GM19395 (cell line): ENCODE measurements at regions not wholly inside any gene's neighbourhood (a gene's known extent, or its start where the extent isn't known, plus 50 kb on each side); places are given as distances from the start of the nearest gene placed in this dataset.
"Not testable (repeated sequence)": the region's sequence is repeated elsewhere in the genome, so short reads cannot be mapped to it uniquely, and the experiment has no call there.

Experiments
- ATAC-seq: cut with Tn5 transposase; IDR thresholded peaks from one replicate; pipeline ENCODE4 v1.9.1; 2021; ENCODE audit warnings: mild to moderate bottlenecking, moderate library complexity; ENCODE audit not compliant: unreplicated experiment

DNA sequence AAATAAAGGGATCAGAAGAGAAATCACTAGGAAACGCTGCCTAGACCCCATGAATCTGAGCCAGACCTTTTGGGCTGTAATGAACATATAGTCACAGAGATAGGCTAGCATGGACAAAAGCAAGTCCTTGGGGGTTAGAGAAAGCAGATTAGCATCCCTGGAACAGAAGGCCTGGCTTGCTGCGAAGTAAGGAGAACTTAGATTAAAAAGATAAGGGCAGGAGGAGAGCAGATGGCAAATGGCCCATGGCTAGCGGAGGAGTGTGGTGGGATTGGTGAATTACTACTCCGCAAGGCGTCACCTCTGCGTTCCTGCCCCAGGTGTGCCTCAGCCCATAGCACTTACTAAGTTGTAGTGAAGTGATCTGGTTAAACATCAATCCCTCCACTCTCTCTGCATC is 92.3 kb upstream of the ZNF438 start:
- no peak for ATAC-seq

DNA sequence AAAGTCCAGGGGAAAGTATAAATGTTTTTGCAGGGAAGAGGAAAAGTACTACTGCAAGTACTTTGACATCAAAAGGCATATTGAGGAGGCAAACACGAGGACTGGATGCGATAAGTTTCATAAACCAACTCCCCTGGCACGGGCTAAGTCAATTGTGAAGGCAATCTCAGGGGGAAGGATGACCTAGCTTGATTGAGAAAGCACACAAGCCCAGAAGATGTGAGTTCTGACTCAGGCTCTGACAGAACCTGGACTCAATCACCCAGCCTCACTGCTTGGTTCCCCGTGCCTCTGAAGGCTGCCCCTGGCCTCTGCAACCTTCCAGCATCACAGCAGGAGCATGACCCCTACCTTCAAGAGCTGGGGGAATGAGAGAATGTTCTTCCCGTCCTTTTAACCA is 93.2 kb upstream of the ZNF438 start:
- ATAC-seq, result no peak

DNA sequence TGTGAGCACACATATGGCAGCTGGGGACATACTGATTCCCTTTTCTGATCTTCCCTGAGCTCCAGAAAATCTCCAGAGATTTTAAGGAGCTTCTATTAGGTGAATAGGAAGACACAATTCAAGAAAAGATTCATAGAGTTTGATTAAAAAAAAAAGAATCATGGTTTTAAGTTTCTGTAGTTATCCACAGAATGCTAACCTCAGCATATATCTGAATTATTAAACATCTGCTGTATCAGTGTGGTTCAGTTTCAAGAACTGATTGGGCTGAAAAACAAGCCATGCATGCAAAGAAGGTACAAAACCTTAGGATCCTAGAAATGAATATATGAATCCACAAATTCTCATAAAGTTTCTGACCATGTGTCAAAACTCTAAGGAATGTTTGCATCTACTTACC is 94.1 kb upstream of the ZNF438 start:
- no peak for ATAC-seq

DNA sequence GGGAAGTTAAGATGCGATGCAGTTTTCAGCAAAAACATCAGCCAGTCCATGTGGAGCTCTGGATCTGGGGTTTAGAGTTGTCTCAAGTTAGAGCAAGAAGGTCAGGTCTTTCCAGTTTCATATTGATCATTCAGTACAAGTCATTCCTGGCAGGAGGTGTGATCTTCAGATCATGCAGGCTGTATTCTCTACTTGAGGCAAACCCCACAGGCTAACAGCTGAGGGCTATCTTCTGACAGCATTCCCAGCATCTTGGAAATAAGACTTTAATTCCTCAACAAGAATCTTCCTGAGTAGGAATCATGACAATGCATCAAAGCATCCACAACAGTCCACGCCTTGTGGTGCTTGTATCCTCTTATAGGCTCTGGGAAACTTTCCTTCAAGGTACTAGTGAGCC is 94.9 kb upstream of the ZNF438 start:
- ATAC-seq, result no peak

DNA sequence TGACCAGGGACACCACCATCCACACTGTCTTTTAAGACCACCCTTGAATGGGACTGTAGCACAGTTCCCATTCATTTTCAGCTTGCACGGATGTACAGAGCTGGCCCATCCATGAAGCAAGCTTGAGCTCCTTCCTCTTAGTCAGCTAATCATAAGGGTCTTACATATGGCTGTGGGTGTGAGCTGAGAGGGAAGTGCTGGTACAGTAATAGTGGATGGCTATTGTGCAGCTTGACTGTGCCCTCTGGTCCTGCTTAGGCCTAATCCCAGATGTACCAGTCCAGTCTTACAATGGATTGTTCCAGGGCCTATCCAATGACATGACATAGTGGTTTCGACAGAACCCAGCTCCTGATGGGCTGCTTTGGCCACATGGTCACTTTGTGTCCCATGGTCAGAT is 96.9 kb upstream of the ZNF438 start:
- ATAC-seq, result no peak

DNA sequence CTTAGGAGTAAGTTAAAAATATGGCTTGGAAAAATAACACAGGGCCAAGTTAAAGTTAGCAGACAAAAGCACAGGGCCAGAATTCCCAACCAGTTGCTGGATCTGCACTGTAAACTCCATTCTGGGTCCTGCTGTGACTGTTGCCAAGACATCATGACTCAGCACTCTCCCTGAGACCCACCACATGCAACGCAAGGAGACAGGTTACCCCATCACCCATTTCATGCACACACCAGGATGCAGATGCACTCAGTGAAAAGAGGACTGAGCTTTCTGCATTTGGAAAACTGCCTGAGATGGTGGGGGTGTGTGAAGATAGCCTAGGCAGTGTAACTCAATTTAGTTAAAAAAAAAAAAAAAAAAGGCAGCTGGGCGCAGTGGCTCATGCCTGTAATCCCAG is 97.6 kb upstream of the ZNF438 start:
- no peak for ATAC-seq

DNA sequence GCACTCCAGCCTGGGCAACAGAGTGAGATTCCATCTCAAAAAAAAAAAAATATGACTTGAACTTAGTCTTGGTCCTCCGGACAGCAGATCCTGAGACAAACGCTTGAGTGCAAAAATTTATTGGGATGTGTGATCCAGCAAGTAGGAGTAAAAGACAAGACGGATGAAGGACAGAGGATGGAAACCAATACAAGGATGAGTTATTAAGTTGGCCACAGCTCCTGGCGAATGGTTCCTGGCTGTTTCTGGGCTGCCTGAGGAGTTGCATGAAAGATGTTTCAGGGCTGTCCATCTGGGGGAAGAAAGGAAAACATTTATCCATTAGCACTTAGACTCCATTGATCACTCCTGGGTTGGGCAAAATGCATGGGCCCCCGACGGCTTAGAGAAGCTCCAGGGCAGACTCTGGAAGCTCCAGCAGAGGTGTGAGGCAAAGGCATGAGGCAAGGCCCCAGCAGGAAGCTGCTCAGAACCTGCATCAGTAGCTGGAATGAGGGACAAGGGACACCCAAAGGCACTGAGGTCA is 98.3 kb upstream of the ZNF438 start:
- no peak for ATAC-seq

DNA sequence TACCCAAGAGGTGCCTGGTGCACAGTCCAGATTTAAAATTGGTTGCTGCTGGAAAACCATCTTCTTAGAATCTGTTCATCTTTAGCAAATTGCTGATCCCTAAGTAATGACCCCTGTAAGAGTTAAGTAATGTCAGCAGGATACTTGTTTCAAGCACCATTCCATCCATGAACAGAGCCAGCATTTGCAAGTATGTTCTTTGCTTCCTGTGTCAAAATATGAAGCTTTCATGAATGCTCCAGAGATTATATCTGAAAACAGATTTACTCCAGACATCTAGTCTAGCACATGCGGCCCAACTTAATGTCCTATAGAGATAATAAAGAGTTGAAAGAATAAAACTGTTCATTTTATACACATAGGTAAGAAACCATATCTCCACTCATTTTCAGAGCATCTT is 98.7 kb upstream of the ZNF438 start:
- ATAC-seq, result no peak

DNA sequence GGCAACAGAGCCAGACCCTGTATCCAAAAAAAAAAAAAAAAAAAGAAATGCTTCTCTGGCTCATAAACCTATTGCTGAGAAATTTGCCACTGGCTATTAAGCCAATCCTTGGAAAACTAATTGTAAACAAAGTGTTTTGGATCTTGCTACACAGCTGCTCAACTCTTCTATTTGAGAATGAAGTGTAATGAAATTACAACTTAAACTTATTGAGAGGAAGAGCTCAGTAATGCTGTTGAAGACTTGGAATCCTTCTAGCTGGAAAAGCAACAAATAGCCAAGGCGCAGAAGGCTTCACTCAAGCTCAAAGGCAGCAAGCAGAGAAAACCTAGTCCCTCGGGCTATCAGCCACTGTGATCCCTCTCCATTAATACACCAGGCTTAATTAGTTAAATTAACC is 99.6 kb upstream of the ZNF438 start:
- no peak for ATAC-seq

DNA sequence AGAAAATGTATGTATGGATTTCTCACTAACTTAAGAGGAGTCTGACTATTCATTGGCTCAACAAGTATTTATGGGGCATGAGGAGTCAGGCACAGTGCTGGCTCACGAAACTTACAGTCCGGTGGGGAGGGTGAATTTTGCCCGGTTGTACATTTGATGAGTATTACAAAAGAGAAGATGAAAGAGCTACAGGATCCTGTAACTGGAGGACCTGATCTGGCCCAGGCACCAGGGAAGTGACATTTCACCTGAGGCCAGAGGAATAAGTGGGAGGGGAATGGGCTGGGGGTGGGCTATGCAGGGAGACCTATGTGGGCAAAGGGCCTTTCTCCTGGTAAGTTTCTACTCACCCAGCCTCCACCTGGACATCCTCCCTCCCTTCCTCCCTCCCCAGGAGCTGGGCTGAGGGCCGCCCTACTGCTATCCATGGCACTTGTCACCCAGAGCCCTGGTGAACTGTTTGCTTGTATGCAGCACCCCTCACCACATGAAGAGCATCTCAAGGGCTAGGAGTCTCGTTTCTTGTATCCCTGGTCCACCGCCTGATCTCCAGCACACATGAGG is 101.1 kb upstream of the ZNF438 start:
- ATAC-seq, result no peak

DNA sequence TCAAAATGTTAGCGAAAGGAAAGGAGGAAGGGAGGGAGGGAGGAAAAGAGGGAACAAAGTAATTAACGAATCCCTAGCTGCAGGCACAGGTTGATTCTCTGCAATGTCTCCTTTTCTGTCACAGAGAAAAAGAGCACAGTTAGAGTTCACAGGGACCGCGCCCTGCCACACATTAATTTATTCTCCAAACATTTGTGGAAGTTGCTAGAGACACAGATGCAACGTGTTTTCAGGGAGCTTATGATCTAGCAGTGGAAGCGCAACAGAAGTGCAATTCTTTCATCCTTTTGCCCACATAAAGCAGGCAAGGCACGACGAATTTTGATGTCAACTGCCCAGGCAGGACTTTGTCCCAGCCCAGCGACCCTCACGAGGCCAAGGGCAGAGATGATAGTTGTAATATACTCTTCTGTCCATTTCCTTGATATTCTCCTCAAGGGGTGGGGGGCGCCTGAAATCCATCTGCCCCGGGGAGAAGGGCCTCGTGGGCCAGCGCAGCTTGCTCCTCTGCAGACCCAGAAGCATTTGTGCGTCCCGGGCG is 101.7 kb upstream of the ZNF438 start:
- ATAC-seq, result no peak

DNA sequence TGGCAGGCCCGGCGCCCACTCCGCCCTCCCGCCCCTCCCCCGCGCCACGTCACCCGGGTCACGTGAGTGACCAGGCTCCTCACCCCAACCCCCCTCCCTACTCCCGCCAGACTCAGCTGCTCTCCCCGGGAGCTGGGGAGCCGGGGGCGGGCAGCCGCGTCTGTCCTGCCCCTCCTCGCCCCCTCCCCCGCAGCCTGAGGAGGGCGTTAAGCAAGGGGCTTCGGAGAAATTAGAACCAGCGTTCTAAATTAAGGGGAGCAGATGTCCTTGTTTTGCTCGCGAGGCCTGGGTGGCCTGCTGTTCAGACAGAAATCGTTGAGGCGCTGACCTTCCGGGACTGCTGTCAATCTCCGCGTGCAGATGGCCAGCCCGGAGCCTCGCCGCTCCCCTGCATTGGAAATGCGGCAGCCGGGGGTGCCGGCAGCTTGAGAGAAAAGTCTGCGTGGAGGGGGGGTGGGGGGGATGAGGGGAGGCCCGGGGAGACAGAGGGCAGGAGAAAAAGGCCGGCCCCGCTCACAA is 102.2 kb upstream of the ZNF438 start:
- ATAC-seq, result peak; percentile 46

DNA sequence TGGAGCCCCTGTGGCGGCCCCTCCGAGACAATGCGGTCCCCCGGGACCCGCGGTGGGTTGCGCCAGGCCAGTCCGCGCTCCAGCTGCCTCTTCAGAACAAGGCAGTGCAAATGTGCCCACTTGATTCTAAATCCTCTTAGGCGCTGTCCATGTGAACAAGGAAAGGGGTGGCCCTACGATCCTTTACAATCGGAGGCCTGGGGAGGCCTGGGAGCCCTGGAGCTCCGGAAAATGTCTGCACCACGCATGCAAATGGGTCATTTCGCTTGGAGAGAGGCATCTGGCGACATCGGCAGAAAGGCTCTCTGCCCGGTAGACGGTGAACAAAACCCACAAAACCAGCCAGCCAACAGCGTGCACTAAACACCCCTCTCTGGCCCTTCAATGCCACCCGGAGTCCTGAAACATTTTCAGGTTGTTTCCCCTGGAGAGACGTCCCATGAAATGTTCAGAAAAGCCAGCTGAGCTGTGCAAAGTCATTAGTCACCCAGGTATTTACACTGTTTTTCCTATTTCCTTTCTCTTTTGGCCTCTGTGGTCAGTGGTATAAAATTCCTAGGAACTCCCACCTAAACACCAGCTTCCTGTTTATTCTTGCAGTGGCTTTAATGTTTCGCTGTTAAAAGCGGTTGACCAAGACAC is 102.8 kb upstream of the ZNF438 start:
- ATAC-seq, result peak; percentile 54

DNA sequence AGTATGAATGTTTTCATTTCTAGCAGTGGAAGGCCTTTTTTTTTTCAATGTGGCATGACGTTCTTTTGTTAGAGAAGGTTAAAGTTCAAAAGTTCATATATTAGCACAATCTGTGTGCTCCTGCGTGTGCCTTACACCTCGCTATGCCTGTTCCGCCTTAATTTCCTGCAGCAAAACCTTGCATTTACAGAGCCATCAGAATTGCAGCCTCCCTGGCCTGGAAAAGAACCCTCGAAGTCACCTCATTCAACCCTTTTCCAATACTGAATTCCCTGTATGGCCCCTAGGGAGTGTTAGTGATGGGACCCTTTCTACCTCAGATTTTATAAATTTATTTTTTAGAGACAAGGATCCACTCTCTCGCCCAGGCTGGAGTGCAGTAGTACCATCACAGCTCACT is 103.5 kb upstream of the ZNF438 start:
- no peak for ATAC-seq

DNA sequence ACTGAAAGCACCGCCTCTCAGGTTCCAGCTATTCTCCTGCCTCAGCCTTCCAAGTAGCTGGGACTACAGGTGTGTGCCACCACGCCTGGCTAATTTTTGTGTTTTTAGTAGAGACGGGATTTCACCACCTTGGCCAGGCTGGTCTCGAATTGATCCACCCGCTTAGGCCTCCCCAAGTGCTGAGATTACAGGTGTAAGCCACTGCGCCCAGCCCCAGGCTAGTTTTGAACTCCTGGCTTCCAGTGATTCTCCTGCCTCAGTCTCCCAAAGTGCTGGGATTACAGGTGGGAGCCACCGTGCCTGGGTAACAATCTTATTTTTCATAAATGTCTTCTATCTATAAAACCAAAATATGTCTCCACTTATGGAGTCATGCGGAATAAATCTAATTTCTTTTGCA is 104.1 kb upstream of the ZNF438 start:
- ATAC-seq, result not testable (repeated sequence)

DNA sequence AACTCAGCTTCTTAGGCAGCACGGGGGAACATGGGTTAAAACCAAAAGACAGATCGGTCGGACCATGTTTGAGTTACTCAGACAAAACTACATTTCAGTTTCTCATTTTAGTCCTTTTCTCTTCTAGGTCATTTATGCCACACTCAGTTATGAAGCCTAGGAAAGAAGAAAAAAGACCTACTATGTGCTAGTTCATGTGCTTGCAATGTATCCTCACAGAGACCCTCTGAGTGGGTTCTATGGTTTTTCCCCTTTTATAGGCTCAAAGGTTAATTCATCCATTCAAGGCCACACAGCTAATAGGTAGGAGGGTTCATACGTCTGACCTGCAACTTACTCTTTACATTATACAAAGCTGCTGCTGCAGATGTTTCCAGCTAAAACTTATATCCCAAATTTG is 104.7 kb upstream of the ZNF438 start:
- no peak for ATAC-seq

DNA sequence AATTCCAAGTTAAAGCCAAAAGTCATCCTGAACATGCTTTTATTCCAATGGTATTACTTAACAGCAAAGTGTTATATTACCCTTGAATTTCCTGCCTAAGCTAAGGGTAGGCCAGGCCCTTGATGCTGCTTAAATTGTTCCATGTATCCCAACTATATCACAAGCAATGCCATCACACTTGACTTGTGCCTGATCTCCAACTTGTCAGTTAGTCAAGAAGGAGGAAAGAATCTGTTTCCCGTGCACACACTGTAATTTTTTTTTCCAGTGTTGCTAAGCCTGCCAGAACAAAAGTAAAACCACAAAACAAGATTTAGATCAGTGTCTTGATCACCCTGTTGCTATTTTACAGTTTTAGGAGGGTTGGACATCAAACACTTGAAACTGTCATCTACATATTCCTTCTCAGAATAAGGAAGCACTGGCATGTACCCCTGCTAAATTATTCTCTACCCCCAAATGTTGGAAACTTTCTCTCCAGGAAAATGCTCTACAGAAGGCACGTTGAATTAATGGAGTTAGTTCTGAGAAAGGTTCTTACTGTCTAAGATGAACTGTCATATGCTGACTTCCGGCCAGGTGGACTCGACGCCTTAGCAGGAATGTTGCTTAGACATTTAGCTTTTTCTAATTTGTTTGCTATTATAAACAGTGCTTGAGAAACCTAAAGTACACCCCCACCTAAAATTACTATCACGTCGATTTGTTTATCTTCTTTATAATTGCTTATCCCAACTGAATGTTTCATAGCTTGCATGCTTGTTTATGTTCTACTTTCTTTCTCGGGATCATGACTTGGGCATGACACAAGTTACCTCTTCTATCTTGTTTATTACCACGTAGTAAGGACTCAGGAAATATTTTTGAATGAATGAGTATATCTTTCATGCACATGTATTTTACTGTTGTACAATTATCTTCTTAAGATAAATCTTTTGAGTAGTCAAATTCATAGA is 105.5 kb upstream of the ZNF438 start:
- no peak for ATAC-seq

DNA sequence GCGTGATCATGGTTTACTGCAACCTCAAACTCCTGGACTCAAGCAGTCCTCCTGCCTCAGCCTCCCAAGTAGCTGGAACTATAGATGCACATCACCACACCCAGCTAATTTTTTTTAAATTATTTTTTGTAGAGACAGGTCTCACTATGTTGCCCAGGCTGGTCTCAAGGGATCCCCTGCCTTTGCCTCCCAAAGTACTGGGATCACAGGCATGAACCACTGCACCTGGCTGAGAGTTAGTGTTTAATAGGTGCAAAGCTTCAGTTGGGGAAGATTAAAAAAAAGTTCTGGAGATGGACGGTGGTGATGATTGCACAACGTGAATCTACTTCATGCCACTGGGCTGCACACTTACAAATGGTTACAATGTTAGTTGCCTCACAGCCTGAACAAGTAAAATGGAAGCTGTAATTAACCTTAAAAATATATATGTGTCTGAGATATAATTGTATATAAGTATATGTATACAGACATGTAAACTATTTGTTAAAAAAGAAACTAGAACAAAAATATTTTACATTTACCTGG is 106.4 kb upstream of the ZNF438 start:
- ATAC-seq, result no peak

DNA sequence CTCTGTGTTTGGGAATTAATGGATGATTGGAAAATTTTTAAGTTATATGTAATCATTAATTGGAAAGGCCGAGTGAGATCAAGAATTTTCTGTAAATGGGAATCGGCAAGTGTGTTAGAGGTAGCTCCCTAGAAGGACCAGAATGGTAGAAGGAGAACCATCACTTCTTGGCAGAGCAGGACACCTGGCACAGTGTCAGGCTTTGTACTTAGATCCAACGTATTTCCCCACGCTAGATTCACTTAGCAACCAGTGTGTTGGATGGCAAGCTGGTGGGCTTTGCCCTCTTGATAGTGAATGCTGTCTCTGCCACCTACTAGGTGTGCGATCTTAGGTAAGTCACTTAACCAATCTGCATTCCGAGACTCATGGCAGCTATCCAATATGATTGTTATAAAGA is 107.8 kb upstream of the ZNF438 start:
- ATAC-seq, result no peak

DNA sequence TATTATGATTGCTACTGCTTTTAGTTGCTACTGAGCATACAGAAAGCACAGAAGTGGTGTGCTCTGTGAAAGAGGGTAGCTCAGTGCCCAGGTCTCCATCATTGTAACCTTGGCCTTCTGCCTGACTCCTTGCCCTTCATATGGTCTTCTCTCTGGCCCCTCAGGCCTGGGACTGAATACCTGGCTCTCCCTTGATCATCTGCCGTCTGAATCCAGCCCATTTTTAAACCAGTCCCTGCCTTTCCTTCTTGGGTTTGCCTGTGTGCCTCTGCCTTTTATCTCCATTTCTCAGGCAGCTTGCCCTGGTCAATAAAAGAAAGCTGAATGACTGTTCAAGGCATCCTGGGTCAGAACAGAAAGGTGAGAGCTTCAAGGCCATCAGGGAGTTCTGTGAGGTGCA is 109.1 kb upstream of the ZNF438 start:
- ATAC-seq, result no peak

DNA sequence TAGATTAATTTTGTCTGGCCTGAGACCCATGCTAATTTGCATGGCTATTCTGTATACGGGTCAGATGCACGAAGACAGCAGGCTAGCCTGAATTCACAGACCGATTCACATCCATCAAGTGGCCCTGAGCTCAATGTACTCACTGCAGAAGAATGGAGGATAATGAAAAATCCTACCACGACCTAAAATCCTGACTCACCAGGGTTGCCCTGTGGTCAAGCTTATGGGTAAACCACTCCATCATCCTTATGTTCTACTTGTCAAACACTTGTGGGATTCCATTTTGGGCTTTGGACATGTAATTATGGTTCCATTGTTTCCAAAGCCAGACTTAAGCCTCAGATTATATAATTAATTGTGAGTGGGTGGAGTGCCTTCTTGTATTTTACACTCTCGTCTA is 110.4 kb upstream of the ZNF438 start:
- ATAC-seq, result no peak
